Activated CD4-positive, alpha-beta T cell treated with anti-CD3 and anti-CD28 coated beads, Interleukin-2, amount 10 ng/mL, durations not matched to agents 7 days and 5 days (primary cell): ENCODE measurements at regions not wholly inside any gene's neighbourhood (a gene's known extent, or its start where the extent isn't known, plus 50 kb on each side); places are given as distances from the start of the nearest gene placed in this dataset.
"Not testable (repeated sequence)": the region's sequence is repeated elsewhere in the genome, so short reads cannot be mapped to it uniquely, and the experiment has no call there.

ENCODE experiments used
- CTCF ChIA-PET: fragments of 350-600 bp; sonication (Branson Sonifier 250); formaldehyde crosslinking; loops from one replicate; lab custom pipeline; 2021; ENCODE audit warnings: antibody characterized with exemption; lab: Charles Lee
- POLR2A ChIA-PET: fragments of 350-600 bp; sonication (Branson Sonifier 250); formaldehyde crosslinking; loops from one replicate; lab custom pipeline; 2021; ENCODE audit warnings: antibody characterized with exemption; lab: Charles Lee
- DNase-seq: peaks from one replicate; pipeline ENCODE4 v3.0.0-alpha.2; 2020
- H3K27ac Mint-ChIP-seq: one replicate; pipeline ENCODE4 v1.8.0; 2021; ENCODE audit warnings: mild to moderate bottlenecking, moderate library complexity, mixed read lengths
- H3K27me3 Mint-ChIP-seq: one replicate; pipeline ENCODE4 v1.8.0; 2021; ENCODE audit warnings: mixed read lengths
- H3K36me3 Mint-ChIP-seq: one replicate; pipeline ENCODE4 v1.8.0; 2021; ENCODE audit warnings: low read depth, mixed read lengths
- H3K4me1 Mint-ChIP-seq: one replicate; pipeline ENCODE4 v1.8.0; 2021; ENCODE audit warnings: mixed read lengths
- H3K4me3 Mint-ChIP-seq: one replicate; pipeline ENCODE4 v1.8.0; 2021; ENCODE audit warnings: mild to moderate bottlenecking, moderate library complexity, mixed read lengths
- H3K9me3 Mint-ChIP-seq: one replicate; pipeline ENCODE4 v1.8.0; 2021; ENCODE audit warnings: mixed read lengths

GRCh38 chr15:66885281-66885915 lies 180.0 kb upstream of the SMAD3 start:
- Mint-ChIP-seq H3K27ac (no peak overlapping the region), H3K4me3 (no peak overlapping the region), H3K27me3 (peaks cover 2% of the 10 kb centered on the region), H3K9me3 (peaks cover 17% of the 10 kb centered on the region), H3K36me3 (no peaks in the 10 kb centered on the region), H3K4me1 (no peaks in the 10 kb centered on the region)
- CTCF ChIA-PET: no interaction called here
- POLR2A ChIA-PET: no interaction called here
- DNase-seq: no peak

GRCh38 chr15:66886241-66886675 lies 179.1 kb upstream of the SMAD3 start:
- H3K9me3 Mint-ChIP-seq: peaks cover 17% of the 10 kb centered on the region
- CTCF ChIA-PET: no interaction called here
- peaks cover 2% of the 10 kb centered on the region for H3K27me3 Mint-ChIP-seq
- POLR2A ChIA-PET: no interaction called here
- DNase-seq: peak; percentile 2
- H3K4me3 Mint-ChIP-seq: no peak overlapping the region
- no peaks in the 10 kb centered on the region for H3K4me1 Mint-ChIP-seq
- H3K27ac Mint-ChIP-seq: no peak overlapping the region
- no peaks in the 10 kb centered on the region for H3K36me3 Mint-ChIP-seq

- ChIA-PET CTCF (no interaction called here), POLR2A (no interaction called here)
- H3K27me3 Mint-ChIP-seq: peaks cover 5% of the 10 kb centered on the region
- no peak overlapping the region for H3K27ac Mint-ChIP-seq
- DNase-seq: no peak
- H3K36me3 Mint-ChIP-seq: no peaks in the 10 kb centered on the region
- peaks cover 17% of the 10 kb centered on the region for H3K9me3 Mint-ChIP-seq
- no peaks in the 10 kb centered on the region for H3K4me1 Mint-ChIP-seq
- no peak overlapping the region for H3K4me3 Mint-ChIP-seq
These were observed 178.6 kb upstream of the SMAD3 start for GRCh38 chr15:66886686-66887273.

GRCh38 chr15:66889298-66889697 lies 176.1 kb upstream of the SMAD3 start:
- H3K27ac Mint-ChIP-seq, H3K4me3 Mint-ChIP-seq, DNase-seq, H3K4me1 Mint-ChIP-seq, H3K36me3 Mint-ChIP-seq, POLR2A ChIA-PET: not testable (repeated sequence)
- Mint-ChIP-seq H3K9me3 (peaks cover 21% of the 10 kb centered on the region), H3K27me3 (peaks cover 18% of the 10 kb centered on the region)
- CTCF ChIA-PET: interaction anchor here (1.6 kb wide), 1 partner anchor 14 kb away, joined by 3 read pairs; no protein-coding TSS in a partner anchor

GRCh38 chr15:66891776-66892175 lies 173.6 kb upstream of the SMAD3 start:
- DNase-seq: no peak
- POLR2A ChIA-PET: no interaction called here
- CTCF ChIA-PET: no interaction called here
- Mint-ChIP-seq H3K4me1 (peaks cover 15% of the 10 kb centered on the region), H3K27me3 (peaks cover 22% of the 10 kb centered on the region), H3K9me3 (peaks cover 21% of the 10 kb centered on the region), H3K36me3 (no peaks in the 10 kb centered on the region), H3K4me3 (no peak overlapping the region), H3K27ac (no peak overlapping the region)

GRCh38 chr15:66893294-66893693 lies 172.1 kb upstream of the SMAD3 start:
- H3K27ac Mint-ChIP-seq: no peak overlapping the region
- peaks cover 22% of the 10 kb centered on the region for H3K27me3 Mint-ChIP-seq
- ChIA-PET CTCF (no interaction called here), POLR2A (no interaction called here)
- H3K36me3 Mint-ChIP-seq: no peaks in the 10 kb centered on the region
- peaks cover 19% of the 10 kb centered on the region for H3K4me1 Mint-ChIP-seq
- peaks cover 15% of the 10 kb centered on the region for H3K9me3 Mint-ChIP-seq
- no peak for DNase-seq
- no peak overlapping the region for H3K4me3 Mint-ChIP-seq

- peak; percentile 2 for DNase-seq
- Mint-ChIP-seq H3K27ac (peak overlapping the region; percentile 65), H3K9me3 (peaks cover 5% of the 10 kb centered on the region), H3K4me1 (peaks cover 19% of the 10 kb centered on the region), H3K36me3 (no peaks in the 10 kb centered on the region), H3K27me3 (peaks cover 22% of the 10 kb centered on the region), H3K4me3 (no peak overlapping the region)
- CTCF ChIA-PET: no interaction called here
- POLR2A ChIA-PET: no interaction called here
These were observed 171.0 kb upstream of the SMAD3 start for GRCh38 chr15:66894363-66894762.

- CTCF ChIA-PET: interaction anchor here (1.3 kb wide), 1 partner anchor 13 kb away, joined by 4 read pairs; no protein-coding TSS in a partner anchor
- peaks cover 20% of the 10 kb centered on the region for H3K27me3 Mint-ChIP-seq
- H3K36me3 Mint-ChIP-seq: no peaks in the 10 kb centered on the region
- H3K9me3 Mint-ChIP-seq: peaks cover 3% of the 10 kb centered on the region
- H3K4me1 Mint-ChIP-seq: peaks cover 19% of the 10 kb centered on the region
- POLR2A ChIA-PET: no interaction called here
- peak overlapping the region; percentile 57 for H3K27ac Mint-ChIP-seq
- no peak overlapping the region for H3K4me3 Mint-ChIP-seq
- no peak for DNase-seq
These were observed 170.2 kb upstream of the SMAD3 start for GRCh38 chr15:66894986-66895780.

DNA sequence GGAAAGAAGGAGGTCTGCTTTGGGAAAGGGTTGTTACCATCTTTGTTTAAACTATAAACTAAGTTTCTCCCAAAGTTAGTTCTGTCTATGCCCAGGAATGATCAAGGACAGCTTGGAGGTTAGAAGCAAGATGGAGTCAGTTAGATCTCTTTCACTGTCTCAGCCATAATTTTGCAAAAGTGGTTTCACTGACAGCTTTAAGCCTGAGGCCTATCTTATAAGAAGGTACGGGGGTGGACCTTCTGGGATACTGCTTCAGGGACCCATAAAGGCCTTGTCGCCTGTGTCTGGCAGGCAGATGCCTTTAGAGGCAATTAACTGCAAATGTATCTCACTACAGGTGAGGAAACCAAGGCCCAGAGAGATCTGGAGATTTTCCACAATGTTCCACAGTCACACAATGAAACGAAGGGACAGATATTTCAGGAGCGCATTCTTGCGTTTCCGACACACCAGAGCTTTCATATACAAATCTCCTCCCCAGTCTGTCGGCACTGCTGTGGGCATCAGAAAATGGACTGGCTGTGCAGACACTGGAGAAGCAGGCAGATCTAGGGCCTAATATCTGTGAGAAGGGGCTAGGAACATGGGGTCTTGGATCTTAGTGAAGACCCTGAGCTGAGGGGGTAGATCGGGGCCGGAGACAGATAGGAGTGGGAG lies 169.5 kb upstream of the SMAD3 start:
- DNase-seq: no peak
- peak overlapping the region; percentile 15 for H3K27ac Mint-ChIP-seq
- H3K4me1 Mint-ChIP-seq: peaks cover 20% of the 10 kb centered on the region
- H3K9me3 Mint-ChIP-seq: peaks cover 3% of the 10 kb centered on the region
- ChIA-PET CTCF (interaction anchor here (1.3 kb wide), 1 partner anchor 12 kb away, joined by 4 read pairs; no protein-coding TSS in a partner anchor), POLR2A (no interaction called here)
- H3K4me3 Mint-ChIP-seq: no peak overlapping the region
- H3K27me3 Mint-ChIP-seq: peaks cover 20% of the 10 kb centered on the region
- no peaks in the 10 kb centered on the region for H3K36me3 Mint-ChIP-seq

DNA sequence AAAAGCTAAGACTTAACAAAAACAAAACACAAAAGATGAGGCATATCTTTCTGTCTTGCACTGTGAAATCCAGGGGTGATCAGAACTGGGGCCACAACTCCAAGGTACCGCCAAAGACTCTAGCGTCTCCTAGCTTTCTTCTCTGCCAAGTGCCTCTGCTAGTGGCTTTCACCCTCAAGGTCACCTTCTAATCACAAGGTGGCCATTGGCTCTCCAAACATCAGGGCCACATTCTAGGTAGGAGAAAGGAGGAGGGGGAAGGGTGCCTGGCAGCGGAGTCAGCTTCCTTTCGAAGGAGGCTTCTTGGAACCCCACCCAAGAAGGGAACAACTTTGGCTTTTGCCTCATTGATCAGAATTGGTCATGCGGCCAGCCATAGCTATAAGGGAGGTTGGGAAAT lies 168.8 kb upstream of the SMAD3 start:
- no peaks in the 10 kb centered on the region for H3K36me3 Mint-ChIP-seq
- no peak overlapping the region for H3K4me3 Mint-ChIP-seq
- POLR2A ChIA-PET: no interaction called here
- peaks cover 3% of the 10 kb centered on the region for H3K9me3 Mint-ChIP-seq
- no peak overlapping the region for H3K27ac Mint-ChIP-seq
- peaks cover 27% of the 10 kb centered on the region for H3K4me1 Mint-ChIP-seq
- H3K27me3 Mint-ChIP-seq: peaks cover 18% of the 10 kb centered on the region
- DNase-seq: no peak
- CTCF ChIA-PET: no interaction called here

DNA sequence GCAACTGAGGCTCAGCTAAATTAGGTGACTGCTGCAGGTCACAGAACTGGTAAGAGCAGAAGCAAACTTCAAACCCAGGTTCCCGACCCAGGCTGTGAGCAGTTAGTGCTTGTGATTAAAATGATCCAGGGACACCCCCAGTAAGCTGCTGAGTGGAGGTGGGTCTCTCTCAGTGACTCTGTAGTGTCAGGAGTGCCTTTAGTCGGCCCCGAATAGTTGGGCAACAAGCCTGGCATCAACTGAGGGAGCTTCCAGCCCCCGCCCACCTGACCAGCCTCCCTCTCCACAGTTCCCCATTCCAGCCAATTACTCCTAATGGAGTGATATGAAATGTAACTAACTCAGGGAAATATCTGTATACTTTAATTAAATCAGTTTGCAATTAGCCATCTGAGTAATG lies 168.0 kb upstream of the SMAD3 start:
- H3K4me3 Mint-ChIP-seq: no peak overlapping the region
- H3K9me3 Mint-ChIP-seq: no peaks in the 10 kb centered on the region

DNA sequence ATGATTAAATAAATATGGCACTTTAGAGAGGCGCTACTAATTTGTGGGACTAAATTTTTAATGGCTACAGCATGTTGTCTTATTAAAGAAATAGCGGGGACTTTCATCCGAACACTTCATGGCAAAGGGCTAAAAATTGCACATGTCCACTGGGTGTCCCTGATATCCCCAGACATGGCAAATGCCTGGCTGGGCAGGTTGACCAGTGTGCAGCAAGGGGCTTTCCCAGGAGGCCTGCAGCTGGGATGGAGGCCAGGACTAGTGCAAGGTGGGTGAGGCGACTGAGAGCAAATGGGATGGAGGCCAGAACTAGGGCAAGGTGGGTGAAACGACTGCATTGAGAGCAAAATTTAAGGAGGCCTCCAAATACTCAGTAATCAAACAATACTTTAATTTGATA lies 167.4 kb upstream of the SMAD3 start:
- Mint-ChIP-seq H3K4me3 (no peak overlapping the region), H3K36me3 (no peaks in the 10 kb centered on the region), H3K4me1 (peaks cover 34% of the 10 kb centered on the region), H3K9me3 (no peaks in the 10 kb centered on the region), H3K27ac (no peak overlapping the region), H3K27me3 (peaks cover 11% of the 10 kb centered on the region)
- ChIA-PET POLR2A (interaction anchor here (0.7 kb wide), 1 partner anchor 15 kb away, joined by 4 read pairs; no protein-coding TSS in a partner anchor), CTCF (no interaction called here)
- DNase-seq: no peak

More for the DNA sequence above, 168.0 kb upstream of the SMAD3 start:
- peaks cover 13% of the 10 kb centered on the region for H3K27me3 Mint-ChIP-seq
- no peaks in the 10 kb centered on the region for H3K36me3 Mint-ChIP-seq
- H3K4me1 Mint-ChIP-seq: peaks cover 30% of the 10 kb centered on the region
- H3K27ac Mint-ChIP-seq: no peak overlapping the region
- DNase-seq: no peak
- CTCF ChIA-PET: no interaction called here
- POLR2A ChIA-PET: no interaction called here
